Heart left ventricle (tissue), 13 donors: ENCODE measurements at regions not wholly inside any gene's neighbourhood (a gene's known extent, or its start where the extent isn't known, plus 50 kb on each side); places are given as distances from the start of the nearest gene placed in this dataset.

Experiments
- CTCF ChIP-seq, 12 donors: fragments of 200-600 bp; sonication (generic) in 4 of 12; IDR thresholded peaks; one replicate each; pipeline versions ENCODE4 v1.5.0 to v1.8.0; 2018 to 2022; ENCODE audit warnings: antibody characterized with exemption in 12 of 12, mild to moderate bottlenecking in 5 of 12
- POLR2A ChIP-seq, 2 donors: fragments of 450-650 bp; IDR thresholded peaks; one replicate each; pipeline ENCODE4 v1.6.1; 2017; ENCODE audit warnings: antibody characterized with exemption in 2 of 2, mild to moderate bottlenecking in 2 of 2, moderate library complexity in 2 of 2
- donor health status: ischemic (EF 13 %, LVEDD 7.1; RV severe dilation, severe dysfunction).
- donor health status: DM: no; HTN: yes; CAD: no.
- donor health status: DM: no; HTN: no; CAD: no.
- donor health status: ischemic (EF 25% LVEDD 6.9; RV normal size, moderate dysfunction).
- donor health status: ischemic (EF 25% LVEDD 5.7; RV mildly dilated, moderate dysfunction).
- donor health status: ischemic (EF 35%, LVEDD 5.7; RV mildly dilated, moderate dysfunction).
- donor health status: nonischemic (EF 11% LVEDD 7.7; RV severe dilation, severe dysfunction).
- donor health status: DM: yes; HTN: yes; CAD: no.
- donor health status: PGD.
- donor health status: ischemic (EF 29% LVEDD 5.4; RV normal size, mild dysfunction).
- donor health status: nonischemic (EF 23%, LVEDD 6.1; RV moderate dilation, normal function).

DNA sequence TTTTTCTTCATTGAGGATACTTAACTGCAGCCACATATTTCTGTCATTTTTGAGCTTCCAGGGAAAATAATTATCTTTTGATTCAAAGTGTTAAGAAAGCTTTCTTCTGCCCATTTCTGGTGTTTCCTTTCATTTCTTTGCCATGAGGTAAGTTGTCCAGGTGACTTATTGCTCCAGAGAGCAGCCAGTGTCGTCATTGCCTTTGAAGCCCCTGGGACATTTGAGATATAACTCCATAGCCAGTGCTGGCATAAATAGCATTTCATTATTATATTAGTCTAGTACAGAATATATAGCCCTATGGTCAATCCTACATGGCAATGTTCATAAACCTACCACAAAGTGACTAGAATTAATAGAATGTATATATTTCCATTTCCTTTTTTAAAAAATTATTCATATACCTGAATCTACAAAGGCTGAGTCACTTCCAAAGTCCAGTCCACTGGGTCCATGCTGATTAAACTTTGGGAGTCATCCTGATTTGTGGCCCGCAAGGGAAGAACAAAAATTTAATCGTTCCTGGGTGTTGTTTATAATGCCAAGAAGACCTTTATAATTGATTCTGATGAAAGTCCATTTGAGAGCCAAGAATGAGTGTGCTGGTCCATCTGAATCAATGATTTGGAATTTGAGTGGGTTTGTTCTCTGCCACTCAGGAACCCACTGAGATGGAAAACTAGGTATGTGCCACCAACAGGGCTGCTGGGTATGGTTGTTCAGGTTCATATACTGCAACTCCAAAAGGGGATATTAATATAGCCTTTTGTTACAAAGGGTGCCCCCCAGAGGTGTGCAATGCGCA, 221.8 kb upstream of the PLXNA2 start:
- TF ChIP-seq CTCF (IDR thresholded peaks at IDR 0.05): no peak
- no peak for TF ChIP-seq POLR2A (IDR thresholded peaks at IDR 0.05)
